H4 (cell line): ENCODE measurements at regions not wholly inside any gene's neighbourhood (a gene's known extent, or its start where the extent isn't known, plus 50 kb on each side); places are given as distances from the start of the nearest gene placed in this dataset.
A peak's percentile ranks its signal among the peaks of the same experiment; 100 is the strongest.

Experiments
- DNase-seq: peaks from one replicate; pipeline ENCODE4 v3.0.0-alpha.2; 2015; ENCODE audit warnings: low spot score

DNA sequence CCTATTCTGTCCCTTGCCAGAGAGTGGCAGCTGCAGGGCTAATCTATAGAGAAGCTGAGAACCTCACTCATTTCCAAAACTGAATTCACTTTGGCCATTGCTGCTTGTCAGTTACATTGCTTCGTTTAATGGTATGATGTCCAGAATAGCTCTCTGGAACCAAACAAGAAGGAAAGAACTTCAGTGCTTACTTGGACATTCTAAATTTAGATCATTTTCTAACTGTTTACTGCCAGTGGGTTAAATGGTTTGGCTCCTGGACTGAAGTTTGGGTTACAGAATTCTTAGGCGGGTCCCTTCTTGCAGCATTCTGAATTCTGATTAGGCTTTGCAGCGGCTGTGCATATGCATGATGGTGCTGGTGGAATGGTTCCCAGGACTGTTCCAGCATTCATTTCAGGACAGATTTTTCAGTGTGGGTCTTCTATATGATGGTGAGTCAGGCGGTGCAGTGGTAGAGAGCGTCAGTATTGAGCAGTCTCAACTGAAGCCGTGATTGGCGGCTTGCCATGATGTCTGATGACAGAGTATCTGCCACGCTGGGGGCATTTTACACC, 148.7 kb downstream of the DYRK2 start:
- no peak for DNase-seq

DNA sequence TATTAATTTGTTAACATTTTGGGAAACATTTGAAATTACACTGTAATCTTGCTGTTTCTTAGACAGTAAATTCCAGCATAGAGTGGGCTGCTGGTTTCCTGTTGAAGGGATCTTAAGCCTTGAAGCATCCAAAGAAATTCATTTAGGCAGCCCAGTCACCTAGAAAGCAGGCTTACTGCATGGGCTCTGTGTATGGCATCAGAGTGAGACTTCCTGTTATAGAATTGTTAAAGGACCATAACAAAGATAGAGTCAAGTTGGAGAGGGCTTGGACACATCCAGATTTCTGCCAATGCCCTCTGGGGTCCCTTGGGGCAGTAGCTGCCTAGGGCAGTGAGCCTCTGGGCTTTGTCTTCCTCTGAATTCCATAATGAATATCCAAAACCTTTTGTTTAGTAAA, 149.2 kb downstream of the DYRK2 start:
- DNase-seq, result no peak

DNA sequence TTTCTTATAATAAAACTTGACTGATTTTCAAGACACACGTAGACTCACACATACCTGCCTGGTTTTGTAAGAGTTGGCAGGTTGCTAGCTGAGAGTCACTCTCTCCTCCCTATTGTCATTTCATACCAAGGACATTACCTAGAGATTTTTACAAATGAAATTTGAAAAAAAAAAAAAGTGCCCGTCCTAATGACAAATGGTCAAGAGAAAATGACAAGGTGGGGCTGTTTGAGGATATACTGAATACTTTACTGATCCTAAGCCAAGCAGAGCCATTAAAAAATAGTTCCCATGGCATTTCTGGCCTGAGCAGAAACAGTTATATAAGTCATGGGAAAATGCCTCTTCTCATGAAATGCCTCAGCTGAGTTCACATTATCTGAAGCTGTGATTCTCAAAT, 150.2 kb downstream of the DYRK2 start:
- DNase-seq, result no peak

DNA sequence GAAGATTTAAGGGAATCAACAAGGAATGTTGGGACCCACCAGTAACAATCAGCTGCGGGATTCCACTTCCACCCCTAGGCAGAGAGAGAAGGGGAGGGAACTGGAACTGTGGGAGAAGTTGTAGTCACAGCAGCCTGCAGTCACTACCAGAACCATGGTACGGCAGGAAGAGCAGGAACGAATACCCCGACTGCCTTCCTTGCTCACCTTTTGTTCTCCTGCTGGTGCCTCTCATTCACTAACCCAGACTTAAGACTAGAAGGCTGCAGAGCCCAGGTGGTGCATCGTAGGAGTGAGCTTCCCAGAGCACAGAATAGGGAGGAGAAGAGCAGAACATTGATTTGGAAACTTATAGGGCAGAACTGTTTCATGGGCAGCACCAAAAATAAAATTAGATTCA, 154.2 kb downstream of the DYRK2 start:
- no peak for DNase-seq

DNA sequence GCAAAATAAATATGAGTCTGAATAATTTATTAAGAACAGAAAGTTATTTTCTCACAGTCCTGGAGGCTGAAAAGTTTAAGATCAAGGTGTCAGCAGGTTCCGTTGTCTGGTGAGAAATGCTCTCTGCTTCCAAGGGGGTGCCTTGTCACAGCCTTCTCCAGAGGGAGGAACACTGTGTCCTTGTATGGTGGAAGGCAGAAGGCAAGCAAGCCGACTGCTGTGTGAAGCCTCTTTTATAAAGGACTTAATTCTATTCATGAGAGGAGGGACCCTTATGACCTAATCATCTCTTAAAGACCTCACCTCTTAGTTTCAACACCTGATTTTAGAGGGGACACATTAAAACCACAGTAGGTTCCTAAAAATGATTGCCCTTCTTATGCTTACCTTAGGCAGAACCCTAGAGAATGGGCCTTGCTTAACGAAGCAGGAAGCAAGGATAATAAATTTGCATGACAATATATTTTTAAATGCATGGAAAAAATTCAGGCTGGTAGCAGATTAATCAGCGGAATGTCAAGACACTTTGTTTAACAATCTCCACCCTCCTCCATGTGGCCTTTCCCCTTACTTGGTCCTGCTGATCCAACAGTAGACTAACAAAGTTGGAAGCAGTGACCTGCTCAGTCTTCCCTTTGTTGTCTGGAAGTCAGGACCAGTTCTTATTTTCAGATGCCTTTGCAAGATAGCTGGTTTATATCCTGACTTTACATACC, 154.9 kb downstream of the DYRK2 start:
- no peak for DNase-seq

DNA sequence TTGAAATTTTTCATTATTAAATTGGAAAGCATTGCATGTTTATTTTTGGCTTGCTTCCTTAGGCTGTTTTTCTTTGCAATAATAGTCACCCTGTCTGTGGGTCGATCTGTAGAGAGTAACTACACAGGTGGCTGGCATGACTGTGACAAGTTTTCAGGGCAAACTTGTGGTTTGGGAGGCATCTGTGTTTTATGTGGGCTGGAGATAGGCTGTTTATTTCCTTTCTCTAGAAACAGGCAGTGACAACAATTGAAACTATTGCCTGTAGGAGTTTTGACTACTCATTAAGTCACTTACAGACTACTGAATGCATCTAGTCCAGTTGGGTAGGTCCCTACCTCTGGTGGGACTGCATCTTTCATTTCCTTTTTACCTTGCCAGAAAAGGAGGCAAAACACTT, 155.6 kb downstream of the DYRK2 start:
- no peak for DNase-seq

DNA sequence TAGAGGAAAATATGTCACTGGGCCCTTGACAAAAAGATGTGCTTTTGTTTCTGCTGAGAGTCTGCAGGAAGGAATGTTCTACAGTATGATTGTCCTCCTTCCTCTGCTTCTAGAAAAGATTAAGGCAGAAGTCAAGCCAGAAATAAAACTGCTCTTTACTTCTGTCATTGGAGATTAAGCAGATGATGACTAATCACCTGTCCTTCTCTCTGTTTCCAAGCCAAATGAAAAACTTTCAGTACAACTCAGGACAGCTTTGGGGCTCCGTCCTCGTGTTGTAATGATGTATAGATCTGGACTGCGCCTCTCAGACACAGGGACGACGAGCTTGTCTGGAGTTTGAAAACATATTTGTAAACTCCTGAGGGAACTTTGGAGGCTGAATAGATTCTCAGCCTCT, 159.3 kb downstream of the DYRK2 start:
- no peak for DNase-seq

DNA sequence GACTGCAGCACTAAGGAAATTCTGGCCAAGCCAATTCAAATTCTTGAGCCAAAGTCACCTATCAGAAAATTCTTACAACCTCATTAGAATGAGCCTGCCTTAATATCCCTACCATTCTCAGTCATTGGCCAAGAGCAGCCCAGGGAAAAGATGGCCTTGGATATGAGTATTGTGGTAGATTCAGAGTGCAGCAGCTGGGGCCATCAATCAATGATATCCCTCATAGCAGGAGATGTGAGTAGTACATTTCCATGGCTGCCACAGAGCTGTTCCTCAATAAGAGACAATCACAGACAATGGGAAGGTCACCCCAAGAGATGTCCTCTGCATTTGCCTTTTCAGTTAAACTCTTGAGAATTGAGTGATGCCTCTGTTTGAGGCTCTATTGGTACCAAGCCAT, 161.6 kb downstream of the DYRK2 start:
- no peak for DNase-seq

DNA sequence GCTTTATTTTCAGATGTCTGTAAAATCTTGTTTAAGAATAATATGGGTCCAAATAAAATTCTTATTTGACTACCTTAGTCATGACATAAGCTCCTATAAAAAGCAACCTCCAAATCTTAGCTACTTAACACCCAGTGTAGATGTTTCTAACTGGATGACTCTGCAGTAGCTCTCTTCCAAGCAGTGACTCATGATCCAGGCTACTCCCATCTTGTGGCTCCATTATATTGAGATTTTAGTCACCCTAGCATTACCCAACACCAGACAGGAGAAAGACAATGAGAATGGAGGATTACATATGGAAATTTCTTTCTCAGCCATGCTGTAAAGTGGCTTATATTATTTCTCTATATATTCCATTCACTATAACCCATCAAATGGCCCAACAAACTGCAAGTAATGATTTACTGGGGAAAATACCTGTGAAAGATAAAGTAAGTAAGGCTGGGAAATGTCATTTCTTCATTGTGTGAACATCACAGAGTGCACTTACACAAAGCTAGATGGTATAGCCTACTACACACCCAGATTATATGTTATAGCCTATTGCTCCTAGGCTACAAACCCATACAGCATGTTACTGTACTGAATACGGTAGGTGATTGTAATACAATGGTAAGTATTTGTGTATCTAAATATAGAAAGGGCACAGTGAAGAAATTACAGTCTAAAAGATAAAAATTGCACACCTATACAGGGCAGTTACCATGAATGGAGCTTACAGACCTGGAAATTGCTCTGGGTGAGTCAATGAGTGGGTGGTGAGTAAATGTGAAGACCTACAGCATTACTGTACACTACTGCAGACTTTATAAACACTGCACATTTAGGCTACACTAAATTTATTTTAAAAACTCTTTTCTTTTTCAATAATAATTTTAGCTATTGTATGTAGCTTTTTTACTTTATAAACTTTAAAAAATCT, 163.2 kb downstream of the DYRK2 start:
- peak; percentile 29 for DNase-seq

DNA sequence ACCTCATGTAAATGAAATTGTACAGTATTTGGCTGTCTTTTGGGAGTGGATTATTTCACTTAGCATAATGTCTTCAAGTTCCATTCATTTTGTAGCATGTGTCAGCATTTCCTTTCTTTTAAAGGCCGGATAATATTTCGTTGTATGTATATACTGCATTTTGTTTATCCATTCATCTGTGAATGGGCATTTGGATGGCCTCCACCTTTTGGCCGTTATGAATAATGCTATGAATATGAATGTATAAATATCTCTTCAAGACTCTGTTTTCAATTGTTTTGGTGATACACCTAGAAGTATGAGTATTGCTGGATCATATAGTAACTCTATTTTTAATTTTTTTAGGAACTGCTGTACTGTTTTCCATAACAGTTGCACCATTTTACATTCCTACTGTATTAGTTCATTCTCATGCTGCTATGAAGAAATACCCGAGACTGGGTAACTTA, 164.9 kb downstream of the DYRK2 start:
- no peak for DNase-seq

DNA sequence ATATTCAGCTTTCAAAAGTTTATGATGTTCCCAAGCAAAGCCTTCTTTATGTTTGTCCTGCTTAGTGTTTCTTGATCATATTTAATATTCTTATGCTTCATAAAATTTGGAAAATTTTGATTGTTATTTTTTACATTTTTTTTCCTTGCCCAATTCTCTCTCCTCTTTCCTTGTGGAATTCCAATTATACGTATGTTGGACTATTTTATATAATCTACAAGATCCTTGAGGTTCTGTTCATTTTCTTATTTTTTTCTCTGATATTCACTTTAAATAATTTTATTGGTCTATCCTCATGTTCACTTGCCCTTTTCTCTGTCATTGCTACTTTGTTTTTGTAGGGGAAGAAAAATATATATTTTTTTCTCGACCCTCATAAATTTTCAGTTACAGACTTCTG, 167.7 kb downstream of the DYRK2 start:
- DNase-seq, result no peak

DNA sequence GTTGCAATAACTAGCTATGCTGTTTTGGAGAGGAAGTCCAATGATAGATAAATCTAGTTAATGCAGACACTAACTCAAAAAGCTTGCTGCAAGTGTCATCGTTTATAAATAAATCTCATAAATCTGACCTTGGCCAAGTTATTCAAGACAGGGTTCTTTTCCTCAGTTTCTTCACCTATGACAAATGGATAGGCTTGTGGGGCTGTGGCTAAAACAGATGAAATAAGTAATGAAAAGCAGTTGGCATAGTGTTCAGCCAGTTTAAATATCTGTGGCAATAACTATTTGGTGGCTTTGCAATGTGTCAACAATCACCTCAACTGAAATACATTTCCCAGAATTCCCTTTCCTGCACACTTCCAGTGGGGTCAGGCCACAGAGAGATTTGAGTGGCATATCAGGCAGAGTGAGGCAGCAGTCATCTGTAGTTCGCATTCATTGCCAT, 169.9 kb downstream of the DYRK2 start:
- no peak for DNase-seq

DNA sequence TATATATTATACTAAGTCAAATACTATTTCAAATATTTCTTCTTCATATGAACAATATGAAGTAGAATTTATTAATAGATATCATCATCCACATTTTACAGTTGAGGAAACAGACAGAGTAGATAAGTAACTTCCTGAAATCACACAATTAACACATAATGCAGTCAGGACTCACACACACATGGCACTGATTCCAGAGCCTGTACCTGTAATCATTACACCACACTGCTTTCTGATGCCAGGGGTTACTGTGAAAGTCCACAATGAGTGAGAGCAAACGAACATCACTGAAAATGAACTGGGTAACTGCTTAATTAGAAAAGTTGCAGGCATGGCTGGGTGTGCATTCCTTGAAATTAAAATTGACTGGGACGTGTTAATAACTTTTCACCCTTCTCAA, 169.3 kb upstream of the IFNG-AS1 start:
- DNase-seq, result no peak

DNA sequence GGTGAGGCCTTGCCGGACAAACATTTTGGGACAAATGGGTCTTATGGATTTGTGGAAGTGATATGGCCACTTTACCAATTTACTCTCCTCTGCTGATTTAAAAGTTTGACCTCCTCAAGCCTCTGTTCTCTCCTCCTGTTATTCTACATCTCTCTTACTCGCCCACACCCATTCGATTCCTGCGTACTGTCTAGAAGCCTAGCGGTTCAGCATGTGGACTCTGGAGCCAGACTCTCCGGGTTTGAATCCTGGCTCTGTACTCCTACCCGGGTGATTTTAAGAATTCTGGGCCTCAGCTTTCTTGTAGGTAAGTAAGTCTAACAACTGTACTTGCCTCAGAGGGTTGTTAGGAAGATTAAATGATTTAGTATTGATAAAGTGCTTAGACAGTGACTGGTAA, 168.6 kb upstream of the IFNG-AS1 start:
- DNase-seq, result no peak

DNA sequence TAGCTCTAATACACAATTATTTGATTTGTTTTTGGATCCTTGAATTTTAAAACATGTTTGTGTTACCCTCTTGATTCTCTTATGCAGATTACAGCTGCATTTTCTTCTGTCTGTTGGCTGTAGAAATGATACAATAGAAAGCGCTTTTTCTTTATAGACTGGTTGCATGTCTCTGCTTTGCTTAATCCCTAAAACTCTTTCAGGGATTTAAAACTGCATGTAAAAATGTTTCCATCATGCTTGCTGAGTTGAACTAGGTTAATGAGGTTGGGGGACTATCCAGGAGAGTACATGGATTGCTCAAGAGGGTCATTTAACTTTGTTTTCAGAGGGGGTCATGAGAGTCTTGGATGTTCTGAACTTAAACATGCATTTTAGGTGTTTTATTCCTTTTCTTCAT, 166.4 kb upstream of the IFNG-AS1 start:
- DNase-seq, result no peak

DNA sequence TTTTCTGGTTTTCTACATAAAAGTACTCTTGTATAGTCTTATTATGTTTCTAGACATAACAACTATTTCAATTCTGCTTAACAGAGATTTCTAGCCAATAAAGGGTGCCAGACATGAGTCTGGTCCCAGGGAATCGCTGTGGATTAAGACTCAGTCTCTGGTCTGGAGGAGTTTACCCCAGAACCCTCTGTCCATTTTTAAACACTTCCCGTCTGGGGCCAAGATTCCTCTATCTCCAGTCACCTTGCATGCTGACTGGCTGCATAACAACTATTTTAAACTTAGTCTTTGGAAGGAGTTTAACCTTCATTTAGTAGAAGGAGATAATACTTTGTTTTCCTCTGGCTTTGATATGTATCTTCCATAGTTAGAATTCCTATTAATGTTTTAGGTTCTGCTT, 163.1 kb upstream of the IFNG-AS1 start:
- no peak for DNase-seq

DNA sequence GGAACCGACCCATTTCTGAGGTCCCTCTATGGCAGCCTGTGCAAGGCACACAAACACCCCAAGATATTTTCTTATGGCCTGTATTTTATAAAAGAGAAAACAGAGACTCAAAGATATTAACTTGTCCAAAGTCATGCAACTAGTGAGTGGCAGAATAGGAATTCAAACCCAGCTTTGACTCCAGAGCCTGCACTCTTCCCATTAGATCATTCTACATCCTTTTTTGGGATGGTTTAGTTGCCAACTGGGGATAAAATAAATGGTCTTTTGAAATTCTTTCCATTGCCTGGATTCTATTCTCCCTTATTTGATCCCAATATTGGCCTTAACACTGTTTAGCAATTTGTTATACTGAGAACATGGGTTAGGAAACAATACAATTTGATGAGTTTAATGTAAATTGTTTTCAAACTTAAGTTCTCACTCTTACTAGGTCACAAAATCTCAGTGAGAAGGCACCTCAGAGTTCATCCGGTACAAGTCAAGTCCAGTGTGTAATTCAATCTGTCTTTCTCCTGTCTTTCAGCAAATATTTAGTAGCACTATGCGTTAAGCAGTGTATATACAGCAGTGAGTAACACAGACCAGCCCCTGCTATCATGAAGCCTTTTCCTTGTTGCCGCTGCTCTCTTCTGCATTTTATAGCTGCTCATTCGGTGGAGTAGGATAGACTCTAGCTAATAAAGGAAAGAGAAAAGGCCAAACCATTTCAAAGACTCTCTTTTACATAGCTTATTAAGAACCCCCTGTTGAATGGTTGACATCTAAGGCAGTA, 162.1 kb upstream of the IFNG-AS1 start:
- no peak for DNase-seq

DNA sequence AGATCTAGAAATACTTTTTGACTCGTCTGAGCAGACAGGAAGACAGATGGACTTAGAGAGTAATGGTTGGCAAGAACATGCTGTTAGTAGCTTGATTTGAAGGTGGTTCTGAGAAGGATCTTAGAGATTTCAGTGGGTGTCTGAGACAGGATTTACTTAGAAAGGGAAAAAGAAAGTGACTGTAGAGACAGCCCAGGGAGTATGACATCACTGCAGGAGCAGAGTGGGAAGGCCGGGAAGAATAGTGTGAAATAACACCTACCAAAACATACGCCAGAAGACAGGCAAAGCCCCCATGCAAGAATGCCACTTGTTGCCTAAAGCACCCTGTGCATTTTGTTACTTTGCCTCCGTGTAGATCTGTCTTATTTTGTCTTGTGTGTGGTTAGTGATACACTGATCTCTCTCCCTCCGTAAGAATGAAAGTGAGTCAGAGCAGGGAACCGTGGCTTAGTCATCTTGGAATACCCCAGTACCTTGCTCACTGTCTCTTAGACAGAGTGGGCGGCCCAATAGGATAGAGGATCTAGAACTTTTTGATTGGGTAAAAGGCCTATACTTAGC, 161.3 kb upstream of the IFNG-AS1 start:
- peak; percentile 70 for DNase-seq

DNA sequence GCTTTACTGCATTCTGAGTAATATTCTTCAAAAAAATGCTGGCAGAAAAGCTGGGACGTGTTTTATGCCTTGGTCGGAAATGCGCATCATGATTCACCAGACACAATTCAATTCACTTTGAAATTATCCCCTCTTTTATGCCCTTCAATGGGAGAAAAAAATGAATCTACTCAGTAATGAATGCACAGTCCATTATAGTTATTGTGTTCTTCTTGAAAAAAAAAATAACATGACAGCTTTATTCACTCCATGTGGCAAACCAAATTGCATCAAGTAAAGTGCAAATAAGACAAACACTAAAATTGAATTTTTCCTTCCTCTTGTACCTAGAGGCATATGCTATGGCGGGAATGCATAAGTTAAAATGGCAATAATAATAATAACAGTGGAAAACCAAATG, 159.4 kb upstream of the IFNG-AS1 start:
- DNase-seq, result no peak

DNA sequence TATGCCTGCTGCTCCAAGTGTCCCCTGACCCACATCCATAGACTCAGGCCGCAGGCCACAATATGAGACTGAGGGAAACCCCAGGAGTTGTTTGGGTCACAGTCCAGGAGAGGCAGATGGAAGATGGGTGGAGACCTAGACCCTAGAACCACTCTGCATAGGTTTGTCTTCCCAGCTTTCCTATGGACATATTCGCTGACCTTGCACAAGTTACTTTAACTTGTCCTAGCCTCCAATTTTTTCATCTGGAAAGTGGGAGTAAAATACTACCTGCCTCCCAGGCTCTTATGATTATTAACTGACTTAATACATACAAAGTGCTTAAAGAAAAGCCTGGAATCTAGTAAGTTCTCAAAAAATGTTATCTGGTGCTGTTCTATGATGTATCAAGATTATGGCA, 157.1 kb upstream of the IFNG-AS1 start:
- no peak for DNase-seq

DNA sequence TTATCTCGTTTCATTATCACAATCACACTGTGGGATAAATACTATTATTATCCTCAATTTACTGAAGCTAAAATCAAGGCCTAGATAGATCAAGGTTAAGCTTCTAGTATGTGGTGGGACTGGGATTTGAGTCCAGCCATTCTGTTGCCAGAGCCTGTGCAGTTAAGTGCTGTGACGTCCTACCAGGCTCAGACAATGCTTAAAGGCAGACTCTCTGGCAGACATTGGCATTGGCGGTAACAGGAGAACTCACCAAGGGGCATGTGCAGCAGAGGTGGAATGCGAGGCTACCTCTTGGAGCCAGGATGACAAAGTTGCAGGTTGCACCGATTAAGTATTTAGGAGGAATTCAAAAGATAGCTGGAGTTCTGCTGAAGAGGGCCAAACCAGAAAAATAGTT, 155.6 kb upstream of the IFNG-AS1 start:
- DNase-seq, result no peak

DNA sequence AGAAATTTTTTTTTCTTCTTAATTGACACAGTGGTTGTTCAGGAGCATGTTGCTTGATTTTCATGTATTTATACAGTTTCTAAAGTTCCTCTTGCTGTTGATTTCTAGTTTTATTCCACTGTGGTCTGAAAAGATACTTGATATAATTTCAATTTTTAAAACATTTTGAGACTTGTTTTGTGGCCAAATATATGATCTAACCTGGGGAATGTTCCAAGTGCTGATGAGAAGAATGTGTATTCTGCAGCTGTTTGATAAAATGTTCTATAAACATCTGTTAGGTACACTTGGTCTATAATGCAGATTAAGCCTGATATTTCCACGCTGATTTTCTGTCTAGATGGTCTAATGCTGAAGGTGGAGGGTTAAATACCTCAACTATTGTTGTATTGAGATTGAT, 151.4 kb upstream of the IFNG-AS1 start:
- DNase-seq, result no peak
